ENCODE measurements at regions not wholly inside any gene's neighbourhood (a gene's known extent, or its start where the extent isn't known, plus 50 kb on each side); places are given as distances from the start of the nearest gene placed in this dataset.

GRCh38 chr5:143569722-143570567, 166.5 kb upstream of the NR3C1 start:
- Histone ChIP-seq H4K91ac (ENCODE audit: insufficient read length, low read depth, low read length) (no peak overlapping the region), H3T11ph (ENCODE audit: low read length) (no peak overlapping the region), H3K9me3 (ENCODE audit: control insufficient read depth, low read depth, low read length) (no peaks in the 10 kb centered on the region), H2BK20ac (ENCODE audit: low read depth, low read length, poor library complexity, severe bottlenecking) (no peak overlapping the region), H3K9ac (ENCODE audit: extremely low read depth, insufficient read length, low read length) (no peak overlapping the region), H3K4me2 (ENCODE audit: insufficient read depth, insufficient read length, low read length) (no peak overlapping the region), H2AK5ac (ENCODE audit: insufficient read length, low read length) (no peak overlapping the region), H3K4ac (ENCODE audit: low read depth, low read length) (no peak overlapping the region), H2BK120ac (ENCODE audit: low read depth, low read length, poor library complexity, severe bottlenecking) (no peak overlapping the region), H2BK12ac (ENCODE audit: insufficient read length, low read depth, low read length) (no peak overlapping the region), H3K23ac (ENCODE audit: insufficient read length, low read depth, low read length) (no peak overlapping the region), H4K8ac (replicated peaks; ENCODE audit: insufficient read length, low read depth, low read length) (no peak overlapping the region), H2BK15ac (ENCODE audit: low read depth, low read length) (no peak overlapping the region), H3K27me3 (ENCODE audit: insufficient read depth, low read length) (no peaks in the 10 kb centered on the region), H3K27ac (ENCODE audit: insufficient read length, low read depth, low read length) (no peak overlapping the region), H3K23me2 (ENCODE audit: insufficient read length, low read depth, low read length, poor library complexity, severe bottlenecking) (no peaks in the 10 kb centered on the region), H3K79me2 (ENCODE audit: insufficient read depth, low read length) (no peaks in the 10 kb centered on the region), H3K56ac (ENCODE audit: insufficient read length, low read depth, low read length) (no peak overlapping the region), H3K14ac (ENCODE audit: insufficient read depth, low read length) (no peak overlapping the region), H3K18ac (ENCODE audit: insufficient read length, low read depth, low read length) (no peak overlapping the region), H4K20me1 (ENCODE audit: control insufficient read depth, insufficient read depth, insufficient read length) (peaks cover 2% of the 10 kb centered on the region), H2AFZ (ENCODE audit: low read length) (no peak overlapping the region), H3K79me1 (ENCODE audit: insufficient read depth, low read depth, low read length, poor library complexity, severe bottlenecking) (no peaks in the 10 kb centered on the region), H3K4me1 (ENCODE audit: insufficient read depth, low read length) (no peaks in the 10 kb centered on the region), H2BK5ac (ENCODE audit: insufficient read length, low read length) (no peak overlapping the region), H4K5ac (ENCODE audit: insufficient read length, low read depth, low read length) (no peak overlapping the region)
- H3K4me1 Mint-ChIP-seq: no peaks in the 10 kb centered on the region
- no peaks in the 10 kb centered on the region for H3K9me3 Mint-ChIP-seq
- TF ChIP-seq CTCF (conservative IDR thresholded peaks at IDR 0.05): no peak
- no CpG with 5 or more reads among the region's 5 CpGs for WGBS (ENCODE audit: extremely low coverage, insufficient read length, low lambda C conversion rate)
- H3K27me3 Mint-ChIP-seq (ENCODE audit: low read depth): no peaks in the 10 kb centered on the region
- no peak for DNase-seq
- no peaks in the 10 kb centered on the region for H3K36me3 Mint-ChIP-seq (ENCODE audit: insufficient read depth in 1 of 3, low read depth in 3 of 3)
- no peak overlapping the region for H3K27ac Mint-ChIP-seq
- no peak overlapping the region for H3K4me3 Mint-ChIP-seq

Measured in H9 (cell line).